ENCODE measurements at regions not wholly inside any gene's neighbourhood (a gene's known extent, or its start where the extent isn't known, plus 50 kb on each side); places are given as distances from the start of the nearest gene placed in this dataset.

DNA sequence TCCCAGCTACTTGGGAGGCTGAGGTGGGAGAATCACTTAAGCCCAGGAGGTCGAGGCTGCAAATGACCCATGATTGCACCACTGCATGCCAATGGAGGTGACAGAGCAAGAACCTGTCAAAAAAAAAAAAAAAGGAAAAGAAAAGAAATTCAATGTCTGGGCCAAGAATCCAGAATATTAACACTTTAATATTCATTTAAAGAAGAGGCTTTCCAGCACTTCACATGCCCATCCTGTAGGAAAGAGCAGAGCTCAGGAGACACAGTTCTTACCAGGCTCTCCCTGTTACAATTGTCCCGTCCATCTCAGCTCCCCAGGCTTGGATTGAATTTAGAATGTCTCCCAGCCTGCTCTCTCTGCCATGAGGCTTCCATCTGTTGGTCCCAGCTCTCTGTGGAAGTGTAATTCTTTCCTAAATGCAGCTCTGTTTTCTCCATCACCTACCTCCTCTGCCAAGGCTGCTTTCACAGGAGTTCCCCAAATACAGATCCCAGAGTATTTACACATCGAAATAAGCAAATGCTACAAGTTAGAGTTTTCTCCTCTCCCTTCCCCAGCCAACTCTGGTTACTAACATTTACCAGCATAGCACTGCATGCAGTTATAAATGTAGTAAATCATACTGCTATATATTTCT, 116.6 kb upstream of the CDC42BPA start:
- no peak for TF ChIP-seq EZH2 (IDR thresholded peaks at IDR 0.05)
- TF ChIP-seq POLR2AphosphoS5 (IDR thresholded peaks at IDR 0.05; ENCODE audit: borderline replicate concordance, low read depth, low read length): no peak

Measured in SK-N-MC (cell line).